GM21447 (cell line): ENCODE measurements at regions not wholly inside any gene's neighbourhood (a gene's known extent, or its start where the extent isn't known, plus 50 kb on each side); places are given as distances from the start of the nearest gene placed in this dataset.
A peak's percentile ranks its signal among the peaks of the same experiment; 100 is the strongest.
"Not testable (repeated sequence)": the region's sequence is repeated elsewhere in the genome, so short reads cannot be mapped to it uniquely, and the experiment has no call there.

Source experiments
- ATAC-seq: cut with Tn5 transposase; IDR thresholded peaks from one replicate; pipeline ENCODE4 v1.9.1; 2021; ENCODE audit not compliant: unreplicated experiment

- no peak for ATAC-seq
Measured at GRCh38 chr5:130957151-130957550, 207.9 kb downstream of the HINT1 start.

- no peak for ATAC-seq
Measured at GRCh38 chr5:130955041-130955440, 210.0 kb downstream of the HINT1 start.

GRCh38 chr5:130954336-130954735 is 210.7 kb downstream of the HINT1 start:
- ATAC-seq = no peak

- ATAC-seq = no peak
Measured at GRCh38 chr5:130939059-130939458, 226.0 kb downstream of the HINT1 start.

GRCh38 chr5:130937046-130937445 is 228.0 kb downstream of the HINT1 start:
- ATAC-seq = no peak

GRCh38 chr5:130923543-130924124 is 241.4 kb downstream of the HINT1 start:
- no peak for ATAC-seq

- no peak for ATAC-seq
Measured at GRCh38 chr5:130912088-130912487, 253.0 kb downstream of the HINT1 start.

GRCh38 chr5:130908186-130908585 is 256.9 kb downstream of the HINT1 start:
- ATAC-seq = no peak

- ATAC-seq = not testable (repeated sequence)
Measured at GRCh38 chr5:130897537-130898195, 267.4 kb downstream of the HINT1 start.

GRCh38 chr5:130897181-130897536 is 267.9 kb downstream of the HINT1 start:
- not testable (repeated sequence) for ATAC-seq

- ATAC-seq = no peak
Measured at GRCh38 chr5:130896636-130897035, 268.4 kb downstream of the HINT1 start.

- no peak for ATAC-seq
Measured at GRCh38 chr5:130893006-130893405, 272.1 kb downstream of the HINT1 start.

GRCh38 chr5:130890610-130891009 is 274.4 kb downstream of the HINT1 start:
- no peak for ATAC-seq

- ATAC-seq = no peak
Measured at GRCh38 chr5:130885691-130886090, 279.4 kb downstream of the HINT1 start.

- ATAC-seq = no peak
Measured at GRCh38 chr5:130885027-130885426, 280.0 kb downstream of the HINT1 start.

- ATAC-seq = no peak
Measured at GRCh38 chr5:130884023-130884422, 281.0 kb downstream of the HINT1 start.

- ATAC-seq = no peak
Measured at GRCh38 chr5:130875656-130876055, 289.4 kb downstream of the HINT1 start.

GRCh38 chr5:130874861-130875417 is 290.1 kb downstream of the HINT1 start:
- no peak for ATAC-seq

- ATAC-seq = peak; percentile 57
Measured at GRCh38 chr5:130871346-130872086, 293.5 kb downstream of the HINT1 start.

GRCh38 chr5:130870691-130871090 is 294.4 kb downstream of the HINT1 start:
- ATAC-seq = no peak

- no peak for ATAC-seq
Measured at GRCh38 chr5:130868186-130868840, 296.7 kb downstream of the HINT1 start.
